Gastrocnemius medialis (tissue), 4 donors: ENCODE measurements at regions not wholly inside any gene's neighbourhood (a gene's known extent, or its start where the extent isn't known, plus 50 kb on each side); places are given as distances from the start of the nearest gene placed in this dataset.

Source experiments
- POLR2A ChIP-seq, 2 donors: fragments of 450-650 bp; IDR thresholded peaks; one replicate each; pipeline ENCODE4 v1.6.1; 2017; ENCODE audit warnings: antibody characterized with exemption in 2 of 2, mild to moderate bottlenecking in 2 of 2, moderate library complexity in 2 of 2
- TF ChIP-seq, protein P1 (sequence below), 5 experiments: fragments of 450-650 bp in 3 of 5; fragments of 200-600 bp in 2 of 5; sonication (generic) in 2 of 5; IDR thresholded peaks in 4 of 5; conservative IDR thresholded peaks in 1 of 5; 1 replicate in 4 of 5; 2 replicates in 1 of 5; pipeline ENCODE4 v1.5.1; 2016 to 2019; ENCODE audit warnings: antibody characterized with exemption in 5 of 5, mild to moderate bottlenecking in 3 of 5, moderate library complexity in 3 of 5

DNA sequence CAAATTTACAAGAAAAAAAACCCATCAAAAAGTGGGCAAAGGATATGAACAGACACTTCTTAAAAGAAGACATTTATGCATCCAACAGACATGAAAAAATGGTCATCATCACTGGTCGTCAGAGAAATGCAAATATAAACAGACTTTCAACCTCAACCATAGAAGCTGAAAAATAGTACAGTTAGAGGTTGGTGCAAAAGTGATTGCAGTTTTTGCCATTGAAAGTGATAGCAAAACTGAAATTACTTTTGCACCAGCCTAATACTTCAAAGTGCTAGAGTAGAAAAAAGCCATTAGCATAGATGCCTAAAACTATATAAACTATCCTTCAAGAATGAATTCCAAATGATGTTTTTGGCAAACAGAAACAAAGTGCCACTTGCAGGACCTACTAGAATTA, 365.8 kb upstream of the DPYD start:
- TF ChIP-seq, protein P1, sequence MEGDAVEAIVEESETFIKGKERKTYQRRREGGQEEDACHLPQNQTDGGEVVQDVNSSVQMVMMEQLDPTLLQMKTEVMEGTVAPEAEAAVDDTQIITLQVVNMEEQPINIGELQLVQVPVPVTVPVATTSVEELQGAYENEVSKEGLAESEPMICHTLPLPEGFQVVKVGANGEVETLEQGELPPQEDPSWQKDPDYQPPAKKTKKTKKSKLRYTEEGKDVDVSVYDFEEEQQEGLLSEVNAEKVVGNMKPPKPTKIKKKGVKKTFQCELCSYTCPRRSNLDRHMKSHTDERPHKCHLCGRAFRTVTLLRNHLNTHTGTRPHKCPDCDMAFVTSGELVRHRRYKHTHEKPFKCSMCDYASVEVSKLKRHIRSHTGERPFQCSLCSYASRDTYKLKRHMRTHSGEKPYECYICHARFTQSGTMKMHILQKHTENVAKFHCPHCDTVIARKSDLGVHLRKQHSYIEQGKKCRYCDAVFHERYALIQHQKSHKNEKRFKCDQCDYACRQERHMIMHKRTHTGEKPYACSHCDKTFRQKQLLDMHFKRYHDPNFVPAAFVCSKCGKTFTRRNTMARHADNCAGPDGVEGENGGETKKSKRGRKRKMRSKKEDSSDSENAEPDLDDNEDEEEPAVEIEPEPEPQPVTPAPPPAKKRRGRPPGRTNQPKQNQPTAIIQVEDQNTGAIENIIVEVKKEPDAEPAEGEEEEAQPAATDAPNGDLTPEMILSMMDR (IDR thresholded peaks at IDR 0.05 in 4 of 5, conservative IDR thresholded peaks at IDR 0.05 in 1 of 5) = no peak
- TF ChIP-seq POLR2A (IDR thresholded peaks at IDR 0.05) = no peak
